GM18499 (cell line): ENCODE measurements at regions not wholly inside any gene's neighbourhood (a gene's known extent, or its start where the extent isn't known, plus 50 kb on each side); places are given as distances from the start of the nearest gene placed in this dataset.
"Not testable (repeated sequence)": the region's sequence is repeated elsewhere in the genome, so short reads cannot be mapped to it uniquely, and the experiment has no call there.

ENCODE experiments used
- ATAC-seq: cut with Tn5 transposase; IDR thresholded peaks from one replicate; pipeline ENCODE4 v1.9.1; 2021; ENCODE audit warnings: moderate number of reproducible peaks; ENCODE audit not compliant: insufficient read depth, unreplicated experiment

DNA sequence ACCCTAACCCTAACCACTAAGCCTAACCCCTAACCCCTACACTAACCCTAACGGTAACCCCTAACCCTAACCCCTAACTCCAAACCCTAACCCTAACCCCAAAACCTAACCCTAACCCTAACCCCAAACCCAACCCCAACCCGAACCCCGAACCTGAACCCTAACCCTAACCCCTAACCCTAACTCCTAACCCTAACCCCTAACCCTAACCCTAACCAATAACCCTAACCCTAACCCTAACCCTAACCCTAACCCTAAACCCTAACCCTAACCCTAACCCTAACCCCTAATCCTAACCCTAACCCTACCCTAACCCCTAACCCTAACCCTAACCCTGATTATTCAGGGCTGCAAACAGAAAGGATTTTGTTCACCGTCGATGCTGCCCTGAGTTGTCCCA lies 144.6 kb upstream of the DUSP22 start:
- ATAC-seq: not testable (repeated sequence)

DNA sequence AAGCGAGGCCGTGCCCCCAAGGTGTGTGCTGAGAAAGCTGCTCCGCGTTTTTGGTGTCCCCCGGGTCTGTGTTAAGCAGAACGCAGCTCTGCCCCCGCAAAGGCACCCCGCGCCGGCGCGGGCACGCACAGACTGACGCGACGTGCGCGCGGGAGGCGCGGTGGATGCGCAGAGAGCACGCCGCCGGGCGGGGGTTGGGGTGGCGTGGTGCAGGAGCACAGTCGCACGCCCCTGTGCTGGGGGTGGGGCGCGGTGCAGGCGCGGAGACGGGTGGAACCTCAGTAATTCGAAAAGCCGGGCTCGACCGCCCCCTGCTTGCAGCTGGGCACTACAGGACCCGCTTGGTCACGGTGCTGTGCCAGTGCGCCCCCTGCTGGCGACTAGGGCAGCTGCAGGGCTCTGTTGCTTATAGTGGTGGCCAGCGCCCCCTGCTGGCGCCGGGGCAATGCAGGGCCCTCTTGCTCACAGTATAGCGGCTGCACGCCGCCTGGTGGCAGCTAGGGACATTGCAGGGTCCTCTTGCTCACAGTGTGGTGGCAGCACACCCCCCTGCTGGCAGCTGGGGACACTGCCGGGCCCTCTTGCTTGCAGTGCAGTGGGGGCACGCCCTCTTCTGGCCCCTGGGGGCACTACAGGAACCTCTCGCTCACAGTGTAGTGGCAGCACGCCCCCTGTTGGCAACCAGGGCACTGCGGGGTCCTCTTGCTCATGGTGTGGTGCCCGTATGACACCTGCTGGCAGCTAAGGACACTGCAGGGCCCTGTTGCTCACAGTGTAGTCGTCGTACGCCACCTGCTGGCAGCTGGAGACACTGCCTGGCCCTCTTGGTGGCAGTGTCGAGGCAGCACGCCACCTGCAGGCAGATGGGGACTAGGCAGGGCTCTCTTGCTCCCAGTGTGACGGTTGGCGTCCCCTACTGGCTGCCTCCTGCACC lies 144.0 kb upstream of the DUSP22 start:
- peak; percentile 92 for ATAC-seq

DNA sequence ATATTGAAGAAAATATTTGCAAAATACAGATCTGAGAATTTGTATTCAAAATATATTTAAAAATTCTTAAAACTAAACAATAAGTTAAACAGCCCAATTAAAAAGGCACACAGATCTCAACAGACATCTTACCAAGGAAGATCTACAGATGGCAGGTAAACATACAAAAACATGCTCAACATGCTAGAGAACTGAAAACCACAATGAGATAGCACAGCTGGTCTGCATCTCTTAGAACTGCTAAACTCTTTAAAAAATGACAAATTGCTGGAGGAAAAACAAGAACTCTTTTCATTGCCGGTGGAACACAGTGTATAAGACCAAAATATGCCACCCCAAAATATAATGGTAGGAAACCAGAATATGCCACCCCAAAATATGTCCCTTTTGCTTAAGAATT lies 142.1 kb upstream of the DUSP22 start:
- not testable (repeated sequence) for ATAC-seq

DNA sequence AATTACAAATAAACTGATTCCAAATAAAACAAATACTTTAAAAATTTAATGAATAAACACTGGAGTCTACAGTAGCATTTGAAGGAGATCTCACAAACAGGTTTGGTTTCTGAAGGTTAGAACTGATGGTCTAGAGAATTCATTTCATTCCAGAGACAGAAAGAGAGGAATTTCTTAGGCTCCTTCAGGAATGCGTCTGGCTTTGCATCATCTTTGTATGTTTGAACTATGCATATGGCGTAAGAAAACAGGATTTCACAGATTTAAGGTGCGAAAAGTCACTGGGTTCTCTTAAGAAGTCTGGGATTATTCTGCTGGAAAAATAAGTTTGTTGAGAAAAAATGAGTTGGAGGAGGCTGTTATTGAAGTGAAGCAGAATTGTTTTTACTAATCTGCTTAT lies 139.9 kb upstream of the DUSP22 start:
- ATAC-seq: not testable (repeated sequence)

DNA sequence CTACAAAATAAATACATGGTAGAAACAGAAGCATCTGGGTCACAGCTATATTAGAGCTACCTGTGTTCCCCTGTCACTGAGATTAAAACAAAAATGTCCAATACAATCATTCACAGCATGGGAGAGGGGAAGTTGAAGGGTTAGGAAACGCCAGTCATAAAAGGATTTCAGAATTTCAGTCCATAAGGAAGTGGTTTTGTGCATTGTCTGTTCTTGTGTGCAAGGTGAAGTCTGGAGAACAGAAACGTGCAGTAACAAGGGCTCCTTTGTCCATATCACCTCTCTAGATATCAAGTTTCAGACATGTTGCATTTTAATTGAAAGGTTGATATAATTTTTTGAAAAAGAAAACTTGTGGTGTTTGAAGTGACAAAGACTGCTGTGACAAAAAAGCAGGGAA lies 139.3 kb upstream of the DUSP22 start:
- ATAC-seq: not testable (repeated sequence)

DNA sequence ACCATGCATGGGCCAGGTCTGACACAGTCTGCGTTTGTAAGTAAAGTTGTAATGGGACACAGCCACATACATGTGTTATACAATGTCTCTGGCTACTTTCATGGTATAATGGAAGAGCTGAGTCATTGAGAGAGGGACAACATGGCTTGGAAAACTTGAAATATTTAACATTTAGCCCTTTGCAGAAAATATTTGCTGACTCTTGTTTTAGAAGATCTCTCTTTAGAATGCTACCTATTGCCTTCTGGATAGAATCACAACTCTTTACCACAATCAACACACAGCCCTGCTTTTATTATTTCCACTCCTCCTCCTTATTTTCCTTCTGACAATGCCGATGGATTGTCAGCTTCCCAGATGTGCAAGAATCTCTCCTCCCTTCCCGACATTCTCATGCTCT lies 138.4 kb upstream of the DUSP22 start:
- ATAC-seq: not testable (repeated sequence)

DNA sequence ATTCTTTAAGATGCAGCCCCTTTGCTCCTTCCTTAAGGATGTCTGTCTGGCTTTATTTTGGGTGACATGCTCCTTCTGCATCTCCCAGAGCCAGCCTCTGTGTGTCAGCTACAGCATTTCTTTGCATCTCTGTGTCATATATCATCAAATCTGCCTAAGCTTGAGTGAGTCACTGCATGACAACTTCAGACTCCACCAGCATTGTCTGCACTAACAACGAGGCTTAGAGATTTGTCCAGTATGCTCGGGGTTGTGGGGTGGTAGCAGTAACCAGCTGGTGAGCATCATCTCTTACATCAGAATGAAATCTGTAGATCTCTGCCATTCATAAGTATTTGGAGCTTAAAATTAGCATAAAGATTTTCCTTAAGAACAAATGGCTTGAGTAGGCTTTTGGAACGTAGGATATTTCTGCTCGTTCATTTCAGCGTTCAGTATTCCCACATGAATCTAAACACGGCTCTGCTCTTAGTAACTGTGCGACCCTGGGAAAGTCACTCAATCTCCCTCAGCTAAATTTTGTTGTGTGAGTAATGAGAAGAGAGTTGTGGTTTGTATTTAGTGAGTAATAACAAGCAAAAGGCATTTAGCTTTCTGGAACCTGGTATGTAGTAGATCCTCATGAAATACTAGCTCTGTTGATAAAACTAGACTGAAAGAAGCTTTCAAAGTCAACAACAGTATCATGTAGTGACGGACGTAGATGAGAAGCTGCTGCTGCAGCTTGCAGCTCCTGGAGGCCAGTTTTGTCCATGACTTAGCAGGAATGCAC lies 137.8 kb upstream of the DUSP22 start:
- ATAC-seq: not testable (repeated sequence)

DNA sequence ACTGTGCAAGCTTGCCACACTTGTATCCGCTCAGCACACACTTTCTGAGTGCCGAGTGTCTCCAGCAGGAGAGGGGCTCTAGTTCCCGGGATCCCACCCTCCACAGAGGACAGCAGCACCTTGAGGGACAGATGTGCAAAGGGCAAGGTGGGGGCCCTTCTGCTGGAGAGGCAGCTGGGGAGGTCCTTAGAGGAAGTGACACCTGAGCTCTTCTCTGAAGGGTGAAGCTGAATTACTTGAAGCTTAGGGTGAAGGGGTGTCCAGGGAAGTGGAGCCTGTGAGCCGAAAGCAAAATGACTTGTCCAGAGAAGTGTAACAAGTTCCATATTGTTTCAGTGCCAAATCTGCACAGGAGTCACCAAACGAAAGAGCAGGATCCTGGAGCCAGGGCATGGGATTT lies 136.3 kb upstream of the DUSP22 start:
- no peak for ATAC-seq

DNA sequence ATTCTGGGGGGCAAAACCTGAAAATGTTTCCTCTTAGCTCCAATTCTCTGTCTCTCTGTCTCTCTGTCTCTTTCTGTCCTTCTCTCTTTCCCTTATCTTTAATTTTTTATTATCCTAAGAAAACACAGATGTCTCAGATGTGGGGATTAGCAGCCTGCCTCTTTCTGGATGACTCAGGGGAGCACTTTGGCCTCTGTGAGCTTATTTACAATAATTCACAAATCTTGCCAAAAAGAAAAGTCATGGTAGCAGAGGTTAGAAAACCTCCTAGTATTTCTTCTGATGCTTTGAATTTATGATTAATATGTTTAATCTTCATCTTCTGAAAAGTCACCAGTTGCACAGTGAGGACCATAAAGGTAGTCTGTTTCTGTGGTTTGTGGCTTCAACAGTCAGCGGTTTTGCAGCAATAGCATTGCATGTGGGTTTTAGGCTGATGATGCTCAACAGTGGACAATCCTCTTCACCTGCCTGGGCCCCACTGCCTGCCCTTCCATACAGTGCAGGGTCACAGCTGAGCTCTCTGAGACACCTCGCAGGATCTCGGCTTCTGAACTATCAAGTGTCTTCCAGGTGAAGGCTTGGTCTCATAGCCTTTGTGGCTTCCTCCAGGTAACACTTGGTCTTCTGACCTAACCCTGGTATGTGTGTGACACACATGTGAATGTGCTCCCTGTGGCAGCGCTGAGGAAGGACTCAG lies 135.7 kb upstream of the DUSP22 start:
- ATAC-seq: not testable (repeated sequence)

DNA sequence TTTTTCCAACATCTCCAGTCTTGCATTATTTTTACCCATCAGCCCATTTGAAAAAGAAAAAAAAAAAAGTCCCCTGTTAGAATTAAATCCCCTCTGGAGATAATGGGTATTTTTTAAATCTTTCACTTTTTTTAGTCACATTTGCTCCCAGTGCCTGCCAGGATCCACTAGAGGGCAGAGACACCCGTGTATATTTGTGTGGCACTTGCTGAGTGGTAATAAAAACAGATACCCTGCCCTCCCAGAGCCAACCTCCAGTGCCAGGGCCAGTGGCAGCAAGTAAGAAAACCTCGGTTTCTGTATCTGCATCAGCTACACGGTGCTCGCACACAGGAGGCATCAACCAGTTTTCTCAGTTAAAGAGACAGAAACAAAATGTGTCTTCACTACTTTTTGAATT lies 135.1 kb upstream of the DUSP22 start:
- not testable (repeated sequence) for ATAC-seq

DNA sequence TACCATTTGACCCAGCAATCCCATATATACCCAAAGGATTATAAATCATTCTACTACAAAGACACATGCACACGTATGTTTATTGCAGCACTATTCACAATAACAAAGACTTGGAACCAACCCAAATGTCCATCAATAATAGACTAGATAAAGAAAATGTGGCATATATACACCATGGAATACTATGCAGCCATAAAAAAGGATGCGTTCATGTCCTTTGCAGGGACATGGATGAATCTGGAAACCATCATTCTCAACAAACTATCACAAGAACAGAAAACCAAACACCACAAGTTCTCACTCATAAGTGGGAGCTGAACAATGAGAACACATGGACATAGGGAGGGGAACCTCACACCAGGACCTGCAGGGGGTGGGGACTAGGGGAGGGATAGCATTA lies 130.6 kb upstream of the DUSP22 start:
- ATAC-seq: not testable (repeated sequence)

DNA sequence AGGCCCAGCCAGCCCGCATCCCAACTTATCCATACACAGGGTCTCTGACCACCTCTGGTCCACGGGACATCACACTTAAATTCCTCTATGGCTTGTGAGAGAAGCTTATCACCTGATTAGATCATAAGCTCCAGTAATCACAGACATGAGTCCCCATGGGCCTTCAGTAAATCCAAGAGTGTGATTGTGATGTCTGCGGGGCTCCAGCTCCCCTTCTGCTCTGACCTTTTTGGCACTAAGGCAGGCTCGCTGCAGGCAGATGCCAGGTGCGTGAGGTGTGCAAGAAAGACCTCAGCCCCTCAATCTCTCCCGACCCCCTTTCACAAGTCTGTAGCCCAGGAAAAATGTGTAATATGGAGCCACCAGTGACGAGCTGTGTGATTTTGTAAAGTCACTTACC lies 127.6 kb upstream of the DUSP22 start:
- no peak for ATAC-seq

DNA sequence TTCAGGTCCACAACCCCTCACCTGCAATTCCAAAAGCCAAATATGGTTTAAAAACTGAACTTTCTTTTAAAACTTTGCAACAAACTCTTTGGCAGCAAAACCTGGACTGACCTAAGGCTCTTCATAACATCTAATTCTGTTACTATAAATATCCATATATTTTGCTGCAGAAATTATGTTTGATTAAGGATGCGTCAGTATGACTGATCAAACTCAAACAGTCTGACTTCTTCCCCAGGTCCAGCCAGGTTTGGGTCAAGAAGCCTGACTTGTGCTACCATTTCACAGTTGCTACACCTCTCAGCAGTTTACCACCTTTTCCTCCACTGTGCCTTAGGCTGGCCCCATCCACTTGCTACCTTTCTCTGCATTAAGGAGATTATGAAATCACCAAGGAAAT lies 127.0 kb upstream of the DUSP22 start:
- no peak for ATAC-seq

DNA sequence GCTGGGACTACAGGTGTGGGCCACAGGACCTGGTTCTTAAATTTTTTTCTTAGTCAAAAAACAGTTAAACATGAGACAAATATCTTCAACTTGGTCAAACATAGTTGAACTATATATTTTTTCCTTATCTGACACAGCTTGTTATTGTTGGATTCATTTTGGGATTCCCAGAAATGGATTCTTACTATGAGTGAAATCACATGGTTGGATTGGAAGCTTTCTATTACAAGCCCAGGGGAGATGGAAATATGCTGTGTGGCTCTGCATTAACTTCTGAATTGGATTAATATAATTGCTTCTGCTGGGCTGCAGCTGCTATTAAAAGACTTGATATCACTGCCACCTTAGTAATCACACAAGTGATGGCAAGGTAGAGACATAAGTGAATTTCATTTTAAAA lies 126.4 kb upstream of the DUSP22 start:
- no peak for ATAC-seq

DNA sequence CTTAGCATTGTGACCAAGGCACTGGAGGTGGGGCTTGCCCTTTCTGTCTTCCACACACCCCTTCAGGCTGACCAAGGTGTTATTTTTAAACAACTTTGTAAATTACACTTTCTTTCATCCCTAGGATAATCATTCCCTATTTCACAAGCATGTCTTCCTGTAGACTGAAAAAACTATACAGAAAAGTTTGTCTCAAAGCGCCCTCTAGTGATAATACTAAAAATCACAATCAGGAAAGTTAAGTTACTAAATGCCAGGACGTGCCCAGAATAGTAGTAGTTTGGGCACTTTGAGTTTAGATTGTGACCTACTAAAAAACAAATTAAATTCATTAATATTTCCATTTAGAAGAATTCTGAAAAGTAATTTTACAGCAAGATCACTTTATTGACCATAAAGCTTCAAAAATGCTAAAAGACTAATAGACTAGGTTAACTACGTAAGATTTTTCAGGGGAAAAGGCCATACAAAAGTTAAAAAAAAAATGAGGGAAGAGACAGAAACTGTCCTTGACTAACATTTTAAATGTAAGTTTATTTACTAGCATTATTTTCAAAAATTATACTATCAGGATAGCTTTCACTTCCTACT lies 123.3 kb upstream of the DUSP22 start:
- no peak for ATAC-seq

DNA sequence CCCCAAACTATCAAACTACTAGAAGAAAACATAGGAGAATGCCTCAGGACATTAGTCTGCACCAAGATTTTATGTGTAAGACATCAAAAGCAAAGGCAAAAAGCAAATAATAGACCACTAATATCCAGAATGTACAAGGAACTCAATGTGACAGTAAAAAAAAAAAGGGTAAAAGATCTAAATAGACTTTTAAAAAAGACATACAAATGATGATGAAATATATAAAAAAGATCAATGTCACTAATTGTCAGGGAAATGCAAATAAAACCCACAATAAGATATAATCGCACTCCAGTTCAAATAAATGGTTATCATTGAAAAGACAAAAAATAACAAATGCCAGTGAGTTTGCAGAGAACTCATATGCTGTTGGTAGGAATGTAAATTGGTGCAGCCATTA lies 118.3 kb upstream of the DUSP22 start:
- no peak for ATAC-seq

DNA sequence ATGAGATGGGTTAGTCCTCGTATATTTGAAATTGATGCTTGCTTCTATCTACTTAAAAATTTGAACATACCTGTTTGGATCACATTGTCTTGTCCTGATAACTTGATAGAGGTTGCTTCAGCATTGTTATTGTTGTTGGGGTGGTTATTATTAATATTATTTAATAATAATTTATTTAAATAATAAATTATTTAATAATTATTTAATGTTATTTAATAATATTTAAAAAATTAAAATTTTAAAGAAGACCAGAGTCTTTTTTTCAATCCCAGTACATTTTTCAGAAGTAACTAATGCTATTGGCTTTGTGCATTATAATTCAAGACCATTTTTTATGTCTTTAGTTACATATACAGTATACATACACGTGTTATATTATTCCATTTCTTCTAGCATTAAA lies 116.6 kb upstream of the DUSP22 start:
- no peak for ATAC-seq

DNA sequence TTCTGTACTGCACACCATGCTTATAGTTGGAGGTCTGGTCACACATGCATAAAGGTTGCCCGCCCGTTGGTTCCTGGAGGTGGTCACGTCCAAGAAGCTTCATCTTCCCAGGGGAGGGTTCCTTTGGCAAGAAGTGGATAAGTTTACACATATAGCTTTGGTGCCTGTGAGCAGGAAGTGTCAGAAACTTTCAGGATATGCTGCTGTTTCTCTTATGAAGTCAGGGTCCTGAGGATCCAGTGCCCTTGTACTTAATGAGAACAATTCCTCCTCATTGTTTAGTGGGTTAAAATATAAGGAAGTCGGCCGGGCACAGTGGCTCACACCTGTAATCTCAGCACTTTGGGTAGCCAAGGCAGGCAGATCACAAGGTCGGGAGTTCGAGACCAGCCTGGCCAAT lies 115.5 kb upstream of the DUSP22 start:
- no peak for ATAC-seq

DNA sequence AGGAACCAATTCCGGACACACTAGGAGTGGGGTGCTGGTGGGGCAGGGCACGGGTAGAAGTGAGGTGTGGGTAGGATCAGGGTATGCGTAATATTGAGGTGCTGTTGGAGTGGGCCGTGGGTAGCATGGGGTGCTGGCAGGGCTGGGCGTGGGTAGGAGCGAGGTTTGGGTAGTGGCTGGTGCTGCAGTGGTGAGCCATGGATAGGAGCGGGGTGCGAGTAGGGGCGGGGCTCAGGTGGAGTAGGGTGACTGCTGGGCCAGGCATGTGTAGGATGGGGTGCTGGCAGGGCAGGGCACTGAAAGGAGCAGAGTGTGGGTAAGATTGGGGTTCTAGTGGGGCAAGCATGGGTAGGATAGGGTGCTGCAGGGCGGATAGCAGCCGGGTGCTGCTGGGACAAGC lies 114.2 kb upstream of the DUSP22 start:
- ATAC-seq: no peak

DNA sequence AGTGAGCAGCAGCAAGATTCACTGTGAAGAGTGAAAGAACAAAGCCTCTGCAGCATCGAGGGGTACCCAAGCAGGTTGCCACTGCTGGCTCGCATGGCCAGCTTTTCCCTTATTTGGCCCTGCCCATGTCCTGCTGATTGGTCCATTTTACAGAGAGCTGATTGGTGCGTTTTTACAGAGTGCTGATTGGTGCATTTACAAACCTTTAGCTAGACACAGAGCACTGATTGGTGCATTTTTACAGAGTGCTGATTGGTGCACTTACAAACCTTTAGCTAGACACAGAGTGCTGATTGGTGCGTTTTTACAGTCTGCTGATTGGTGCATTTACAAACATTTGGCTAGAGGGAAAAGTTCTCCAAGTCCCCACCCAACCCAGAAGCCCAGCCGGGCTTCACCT lies 113.4 kb upstream of the DUSP22 start:
- ATAC-seq: not testable (repeated sequence)
